IPS-20b (cell line): ENCODE measurements at regions not wholly inside any gene's neighbourhood (a gene's known extent, or its start where the extent isn't known, plus 50 kb on each side); places are given as distances from the start of the nearest gene placed in this dataset.

Source experiments
- H3K27ac ChIP-seq: one replicate; pipeline ENCODE4 v1.5.1; 2013; ENCODE audit warnings: low read length
- H3K27me3 ChIP-seq: 2 replicates; pipeline ENCODE4 v1.6.1; 2013; ENCODE audit warnings: mild to moderate bottlenecking, low read length, inconsistent platforms; ENCODE audit not compliant: insufficient read depth
- H3K36me3 ChIP-seq: 2 replicates; pipeline ENCODE4 v1.6.1; 2013; ENCODE audit warnings: low read depth, mild to moderate bottlenecking, inconsistent platforms, low read length, moderate library complexity; ENCODE audit not compliant: insufficient read depth
- H3K4me1 ChIP-seq: 2 replicates; pipeline ENCODE4 v1.6.1; 2013; ENCODE audit warnings: mild to moderate bottlenecking, control low read depth, inconsistent platforms, low read length, moderate library complexity; ENCODE audit not compliant: insufficient read depth
- H3K4me3 ChIP-seq: 2 replicates; pipeline ENCODE4 v1.5.1; 2013; ENCODE audit warnings: mild to moderate bottlenecking, low read length, inconsistent platforms
- H3K9ac ChIP-seq: 2 replicates; pipeline ENCODE4 v1.6.1; 2013; ENCODE audit warnings: low read depth, mild to moderate bottlenecking, inconsistent platforms, low read length, moderate library complexity
- H3K9me3 ChIP-seq: 2 replicates; pipeline ENCODE4 v1.6.1; 2013; ENCODE audit warnings: mild to moderate bottlenecking, low read depth, low read length, inconsistent platforms; ENCODE audit not compliant: insufficient read depth

GRCh38 chr12:93133361-93133760 is 204.3 kb upstream of the EEA1 start:
- Histone ChIP-seq H3K36me3 (no peaks in the 10 kb centered on the region), H3K27ac (no peak overlapping the region), H3K4me1 (no peaks in the 10 kb centered on the region), H3K27me3 (no peaks in the 10 kb centered on the region), H3K9me3 (no peaks in the 10 kb centered on the region), H3K4me3 (no peak overlapping the region), H3K9ac (no peak overlapping the region)

- H3K27ac ChIP-seq = no peak overlapping the region
- H3K36me3 ChIP-seq = no peaks in the 10 kb centered on the region
- no peaks in the 10 kb centered on the region for H3K4me1 ChIP-seq
- H3K9ac ChIP-seq = no peak overlapping the region
- no peak overlapping the region for H3K4me3 ChIP-seq
- H3K9me3 ChIP-seq = no peaks in the 10 kb centered on the region
- no peaks in the 10 kb centered on the region for H3K27me3 ChIP-seq
Observed at GRCh38 chr12:93134175-93134890, 205.2 kb upstream of the EEA1 start.

GRCh38 chr12:93134893-93135285 is 205.8 kb upstream of the EEA1 start:
- no peak overlapping the region for H3K27ac ChIP-seq
- H3K4me1 ChIP-seq = no peaks in the 10 kb centered on the region
- no peak overlapping the region for H3K9ac ChIP-seq
- H3K4me3 ChIP-seq = no peak overlapping the region
- H3K9me3 ChIP-seq = no peaks in the 10 kb centered on the region
- H3K36me3 ChIP-seq = no peaks in the 10 kb centered on the region
- no peaks in the 10 kb centered on the region for H3K27me3 ChIP-seq

GRCh38 chr12:93135286-93136239 is 206.5 kb upstream of the EEA1 start:
- H3K27ac ChIP-seq = no peak overlapping the region

GRCh38 chr12:93136253-93137055 is 207.4 kb upstream of the EEA1 start:
- H3K4me3 ChIP-seq = no peak overlapping the region
- no peak overlapping the region for H3K9ac ChIP-seq
- H3K27ac ChIP-seq = no peak overlapping the region
- no peaks in the 10 kb centered on the region for H3K36me3 ChIP-seq
- H3K4me1 ChIP-seq = no peaks in the 10 kb centered on the region
- no peaks in the 10 kb centered on the region for H3K27me3 ChIP-seq
- no peaks in the 10 kb centered on the region for H3K9me3 ChIP-seq

More at GRCh38 chr12:93135286-93136239, 206.5 kb upstream of the EEA1 start:
- Histone ChIP-seq H3K27me3 (no peaks in the 10 kb centered on the region), H3K9me3 (no peaks in the 10 kb centered on the region), H3K36me3 (no peaks in the 10 kb centered on the region), H3K4me3 (no peak overlapping the region), H3K9ac (no peak overlapping the region), H3K4me1 (no peaks in the 10 kb centered on the region)

- Histone ChIP-seq H3K27me3 (no peaks in the 10 kb centered on the region), H3K9ac (no peak overlapping the region), H3K36me3 (no peaks in the 10 kb centered on the region), H3K27ac (no peak overlapping the region), H3K9me3 (no peaks in the 10 kb centered on the region), H3K4me3 (no peak overlapping the region), H3K4me1 (no peaks in the 10 kb centered on the region)
Observed at GRCh38 chr12:93137656-93138612, 208.8 kb upstream of the EEA1 start.

GRCh38 chr12:93139028-93139665 is 210.1 kb upstream of the EEA1 start:
- no peaks in the 10 kb centered on the region for H3K27me3 ChIP-seq
- no peak overlapping the region for H3K4me3 ChIP-seq
- no peaks in the 10 kb centered on the region for H3K4me1 ChIP-seq
- no peak overlapping the region for H3K9ac ChIP-seq
- no peak overlapping the region for H3K27ac ChIP-seq
- no peaks in the 10 kb centered on the region for H3K36me3 ChIP-seq
- H3K9me3 ChIP-seq = no peaks in the 10 kb centered on the region

GRCh38 chr12:93140325-93140724 is 211.2 kb upstream of the EEA1 start:
- Histone ChIP-seq H3K27me3 (no peaks in the 10 kb centered on the region), H3K4me1 (no peaks in the 10 kb centered on the region), H3K36me3 (no peaks in the 10 kb centered on the region), H3K4me3 (no peak overlapping the region), H3K27ac (no peak overlapping the region), H3K9ac (no peak overlapping the region), H3K9me3 (no peaks in the 10 kb centered on the region)

- Histone ChIP-seq H3K9me3 (no peaks in the 10 kb centered on the region), H3K27me3 (no peaks in the 10 kb centered on the region), H3K4me3 (no peak overlapping the region), H3K4me1 (no peaks in the 10 kb centered on the region), H3K27ac (no peak overlapping the region), H3K9ac (no peak overlapping the region), H3K36me3 (no peaks in the 10 kb centered on the region)
Observed at GRCh38 chr12:93140801-93141200, 211.7 kb upstream of the EEA1 start.

- H3K4me3 ChIP-seq = no peak overlapping the region
- no peak overlapping the region for H3K9ac ChIP-seq
- no peaks in the 10 kb centered on the region for H3K4me1 ChIP-seq
- no peaks in the 10 kb centered on the region for H3K36me3 ChIP-seq
- H3K27me3 ChIP-seq = no peaks in the 10 kb centered on the region
- H3K9me3 ChIP-seq = no peaks in the 10 kb centered on the region
- H3K27ac ChIP-seq = no peak overlapping the region
Observed at GRCh38 chr12:93142881-93143280, 213.8 kb upstream of the EEA1 start.
